Fibroblast of lung (primary cell): ENCODE measurements at regions not wholly inside any gene's neighbourhood (a gene's known extent, or its start where the extent isn't known, plus 50 kb on each side); places are given as distances from the start of the nearest gene placed in this dataset.

Experiments
- DNase-seq, 2 donors: peaks; one replicate each; pipeline versions ENCODE4 v3.0.0 to v3.0.0-alpha.2; 2010; ENCODE audit warnings: low read depth in 2 of 2
- H2AFZ ChIP-seq: 2 replicates; pipeline ENCODE4 v1.5.1; 2012; ENCODE audit warnings: low read length, control low read depth, inconsistent platforms
- H3K27ac ChIP-seq: 2 replicates; pipeline ENCODE4 v1.5.1; 2011; ENCODE audit warnings: low read length, control low read depth; ENCODE audit not compliant: insufficient read depth
- H3K27me3 ChIP-seq: 2 replicates; pipeline ENCODE4 v1.5.1; 2011; ENCODE audit warnings: mild to moderate bottlenecking, low read length; ENCODE audit not compliant: control insufficient read depth, insufficient read depth
- H3K36me3 ChIP-seq: 2 replicates; pipeline ENCODE4 v1.5.1; 2011; ENCODE audit warnings: low read length; ENCODE audit not compliant: control insufficient read depth, insufficient read depth
- H3K4me1 ChIP-seq: 2 replicates; pipeline ENCODE4 v1.5.1; 2011; ENCODE audit warnings: low read length; ENCODE audit not compliant: control insufficient read depth, insufficient read depth; ENCODE audit errors: extremely low read depth
- H3K4me2 ChIP-seq: 2 replicates; pipeline ENCODE4 v1.5.1; 2011; ENCODE audit warnings: low read length, control low read depth; ENCODE audit not compliant: insufficient read depth; ENCODE audit errors: extremely low read depth
- H3K4me3 ChIP-seq, 4 experiments: fragments of 200-600 bp in 1 of 4; sonication (generic) in 1 of 4; replicated peaks in 1 of 4; 2 replicates each; pipeline ENCODE4 v1.5.1; 2011 to 2016; ENCODE audit warnings: low read length in 4 of 4, low read depth in 3 of 4, mild to moderate bottlenecking in 3 of 4, control low read depth in 2 of 4, inconsistent platforms in 1 of 4, mixed read lengths in 1 of 4; ENCODE audit not compliant: insufficient read depth in 1 of 4; ENCODE audit errors: control extremely low read depth in 1 of 4
- H3K79me2 ChIP-seq: 2 replicates; pipeline ENCODE4 v1.5.1; 2012; ENCODE audit warnings: mild to moderate bottlenecking, low read length, inconsistent platforms; ENCODE audit not compliant: control insufficient read depth, insufficient read depth
- H3K9ac ChIP-seq: 2 replicates; pipeline ENCODE4 v1.5.1; 2011; ENCODE audit warnings: mild to moderate bottlenecking, low read length, control low read depth; ENCODE audit not compliant: insufficient read depth
- H3K9me3 ChIP-seq: 2 replicates; pipeline ENCODE4 v1.5.1; 2012; ENCODE audit warnings: low read depth, low read length; ENCODE audit not compliant: control insufficient read depth, insufficient read depth
- H4K20me1 ChIP-seq: 2 replicates; pipeline ENCODE4 v1.5.1; 2011; ENCODE audit warnings: low read length; ENCODE audit not compliant: control insufficient read depth, insufficient read depth; ENCODE audit errors: extremely low read depth
- CTCF ChIP-seq, 2 donors: IDR thresholded peaks in 1 of 2; conservative IDR thresholded peaks in 1 of 2; 1 replicate in 1 of 2; 2 replicates in 1 of 2; pipeline ENCODE4 v1.5.1; 2011 to 2012; ENCODE audit warnings: low read length in 2 of 2, control low read depth in 1 of 2, inconsistent platforms in 1 of 2, low read depth in 1 of 2, mild to moderate bottlenecking in 1 of 2
- EZH2 ChIP-seq: IDR thresholded peaks from 2 replicates; pipeline ENCODE4 v1.5.1; 2012; ENCODE audit warnings: low read length, control low read depth, mild to moderate bottlenecking; ENCODE audit errors: missing control alignments

- no peaks in the 10 kb centered on the region for H3K36me3 ChIP-seq
- no peaks in the 10 kb centered on the region for H3K27me3 ChIP-seq
- no peaks in the 10 kb centered on the region for H3K9me3 ChIP-seq
- H3K4me3 ChIP-seq: no peak overlapping the region
- H3K9ac ChIP-seq: no peak overlapping the region
- DNase-seq: peak; percentile 42 to 93
- no peaks in the 10 kb centered on the region for H4K20me1 ChIP-seq
- H3K4me1 ChIP-seq: no peaks in the 10 kb centered on the region
- H2AFZ ChIP-seq: no peak overlapping the region
- H3K79me2 ChIP-seq: no peaks in the 10 kb centered on the region
- no peak overlapping the region for H3K27ac ChIP-seq
- TF ChIP-seq CTCF (conservative IDR thresholded peaks at IDR 0.05 in 1 of 2, IDR thresholded peaks at IDR 0.05 in 1 of 2; ENCODE audit: low read depth in 1 of 2, low read length in 2 of 2) (no peak), EZH2 (no peak)
- no peak overlapping the region for H3K4me2 ChIP-seq
These were observed 407.7 kb upstream of the GRAMD2B start for GRCh38 chr5:126015235-126016181.

- no peak overlapping the region for H2AFZ ChIP-seq
- H3K4me1 ChIP-seq: no peaks in the 10 kb centered on the region
- no peaks in the 10 kb centered on the region for H4K20me1 ChIP-seq
- no peak overlapping the region for H3K4me3 ChIP-seq
- H3K9me3 ChIP-seq: no peaks in the 10 kb centered on the region
- no peak overlapping the region for H3K27ac ChIP-seq
- H3K4me2 ChIP-seq: no peak overlapping the region
- TF ChIP-seq CTCF (conservative IDR thresholded peaks at IDR 0.05 in 1 of 2, IDR thresholded peaks at IDR 0.05 in 1 of 2; ENCODE audit: low read depth in 1 of 2, low read length in 2 of 2): no peak
- no peak for TF ChIP-seq EZH2
- no peaks in the 10 kb centered on the region for H3K27me3 ChIP-seq
- H3K9ac ChIP-seq: no peak overlapping the region
- peak; percentile 23 to 45 for DNase-seq
- H3K79me2 ChIP-seq: no peaks in the 10 kb centered on the region
- H3K36me3 ChIP-seq: no peaks in the 10 kb centered on the region
These were observed 407.0 kb upstream of the GRAMD2B start for GRCh38 chr5:126016256-126016655.

GRCh38 chr5:126017096-126017495 lies 406.1 kb upstream of the GRAMD2B start:
- Histone ChIP-seq H3K36me3 (no peaks in the 10 kb centered on the region), H3K4me1 (no peaks in the 10 kb centered on the region), H2AFZ (no peak overlapping the region), H3K9ac (no peak overlapping the region), H3K9me3 (no peaks in the 10 kb centered on the region), H3K27ac (no peak overlapping the region), H3K4me2 (no peak overlapping the region), H4K20me1 (no peaks in the 10 kb centered on the region), H3K4me3 (no peak overlapping the region), H3K27me3 (no peaks in the 10 kb centered on the region), H3K79me2 (no peaks in the 10 kb centered on the region)
- no peak for DNase-seq
- no peak for TF ChIP-seq CTCF (conservative IDR thresholded peaks at IDR 0.05 in 1 of 2, IDR thresholded peaks at IDR 0.05 in 1 of 2; ENCODE audit: low read depth in 1 of 2, low read length in 2 of 2)
- TF ChIP-seq EZH2: no peak
